HG03558 (cell line): ENCODE measurements at regions not wholly inside any gene's neighbourhood (a gene's known extent, or its start where the extent isn't known, plus 50 kb on each side); places are given as distances from the start of the nearest gene placed in this dataset.
"Not testable (repeated sequence)": the region's sequence is repeated elsewhere in the genome, so short reads cannot be mapped to it uniquely, and the experiment has no call there.

ENCODE experiments used
- ATAC-seq: cut with Tn5 transposase; IDR thresholded peaks from one replicate; pipeline ENCODE4 v1.9.1; 2021; ENCODE audit warnings: moderate number of reproducible peaks; ENCODE audit not compliant: unreplicated experiment; ENCODE audit errors: extremely low read depth

DNA sequence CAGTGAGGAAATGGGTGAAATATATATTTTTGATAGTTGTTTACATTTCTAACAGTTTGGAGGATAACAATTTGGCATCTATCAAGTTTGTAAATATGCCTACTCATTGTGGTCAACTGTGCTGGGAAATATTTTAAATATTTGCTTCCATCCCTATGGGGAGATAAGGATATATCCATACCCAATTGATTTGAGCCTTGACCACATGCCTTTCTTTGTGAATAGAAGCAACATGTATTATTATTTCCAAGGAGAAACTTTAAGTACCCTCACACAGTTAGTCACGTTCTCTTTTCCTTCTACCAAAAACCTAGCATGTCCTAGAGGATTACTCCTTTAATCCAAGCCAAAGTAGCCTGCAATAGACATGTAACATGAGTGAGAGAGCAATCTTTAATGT, 245.4 kb upstream of the CBLB start:
- ATAC-seq, result no peak

DNA sequence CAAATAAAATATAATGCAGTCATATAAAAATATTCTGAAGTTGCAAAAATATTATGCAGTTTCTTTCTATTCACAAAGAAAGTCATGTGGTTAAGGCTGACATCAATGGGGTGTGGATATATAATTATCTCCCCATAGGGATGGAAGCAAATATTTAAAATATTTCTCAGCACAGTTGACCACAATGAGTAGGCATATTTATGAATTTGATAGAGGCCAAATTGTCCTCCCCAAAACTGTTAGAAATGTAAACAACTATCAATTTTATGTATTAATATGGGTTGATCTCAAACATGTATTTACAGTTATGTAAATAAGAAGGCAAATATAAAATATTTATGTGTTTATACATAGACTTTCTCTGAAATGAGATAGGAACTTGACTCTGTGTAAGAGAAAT, 246.0 kb upstream of the CBLB start:
- no peak for ATAC-seq

- ATAC-seq, result no peak
Measured at GRCh38 chr3:106115557-106115956, 246.7 kb upstream of the CBLB start.

- ATAC-seq, result no peak
Measured at GRCh38 chr3:106116733-106117489, 248.1 kb upstream of the CBLB start.

- no peak for ATAC-seq
Measured at GRCh38 chr3:106117490-106117858, 248.7 kb upstream of the CBLB start.

DNA sequence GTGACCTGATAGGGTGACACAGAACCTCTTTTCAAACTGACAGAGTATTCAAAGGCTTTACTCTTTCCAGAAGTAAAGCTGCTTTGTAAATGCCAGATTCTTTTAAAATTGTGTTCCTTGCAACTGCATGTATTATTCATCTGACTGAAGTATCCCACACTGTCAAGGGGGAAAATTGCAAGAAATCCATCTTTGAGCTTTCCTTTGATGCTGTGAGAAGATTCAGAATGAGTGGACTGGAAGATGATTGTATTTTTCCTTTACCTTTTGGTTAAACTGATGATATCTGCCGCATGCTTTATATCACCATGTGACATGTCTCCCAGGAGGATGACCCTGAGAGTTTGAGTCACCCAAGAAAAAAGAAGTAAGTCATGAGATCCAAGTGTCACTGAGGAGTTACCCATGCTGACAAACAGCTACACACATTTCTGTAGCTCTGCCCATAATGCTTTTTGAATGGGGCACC, 250.8 kb upstream of the CBLB start:
- ATAC-seq, result no peak

- ATAC-seq, result no peak
Measured at GRCh38 chr3:106120356-106120755, 251.5 kb upstream of the CBLB start.

DNA sequence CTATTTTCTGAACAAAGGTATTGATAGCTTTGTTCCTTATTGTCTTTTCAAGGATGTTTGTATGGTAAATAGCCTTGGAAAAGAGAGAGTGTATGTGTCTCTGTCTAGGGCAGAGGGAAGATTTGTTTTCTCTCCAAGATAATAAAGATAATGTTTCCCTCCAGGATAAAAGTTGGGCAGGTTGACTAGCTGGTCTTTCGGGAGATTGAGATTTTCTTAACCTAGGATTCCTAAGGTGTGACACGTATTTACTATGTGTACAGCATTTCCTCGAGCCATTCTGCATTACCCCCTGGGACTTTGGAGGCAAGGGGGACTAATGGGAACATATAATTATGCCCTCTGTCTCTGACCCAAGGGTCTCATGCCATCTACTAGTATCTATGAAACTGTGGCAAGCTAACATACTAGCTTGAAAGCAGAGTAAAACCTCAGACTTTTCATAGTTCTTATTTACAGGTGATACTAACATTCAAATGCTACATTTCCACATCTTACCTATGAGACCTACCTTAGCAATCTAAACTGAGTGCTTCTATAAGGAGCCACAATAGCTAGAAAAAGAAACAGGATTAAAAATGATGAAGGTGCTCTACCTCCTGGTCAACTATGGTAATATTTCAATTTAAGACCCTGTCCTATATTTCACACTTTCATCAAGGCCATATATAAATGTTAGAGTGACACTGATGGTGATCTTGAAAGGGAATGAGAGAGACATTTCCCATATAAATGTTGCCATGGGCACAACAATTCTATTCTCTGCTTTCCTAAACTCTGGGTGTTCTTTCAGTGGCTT, 252.9 kb upstream of the CBLB start:
- ATAC-seq, result no peak

DNA sequence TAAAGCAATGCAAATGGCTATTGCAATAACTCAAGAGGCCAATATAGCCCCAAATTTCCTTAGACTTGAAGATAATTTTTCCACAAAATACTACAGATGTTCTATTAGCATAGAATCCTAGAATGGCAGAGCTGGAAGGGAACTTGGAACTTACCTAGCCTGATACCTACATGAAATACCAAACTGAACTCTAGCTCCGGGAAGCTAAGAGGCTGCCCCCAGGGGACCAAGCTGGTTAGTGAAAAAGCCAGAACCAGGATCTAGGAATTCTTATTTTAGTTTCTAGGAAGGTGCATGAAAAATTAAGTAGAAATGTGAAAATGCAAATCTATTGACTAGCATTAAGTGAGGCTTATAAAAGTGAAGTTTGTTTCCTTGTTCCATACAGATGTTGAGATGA, 256.0 kb upstream of the CBLB start:
- no peak for ATAC-seq

- ATAC-seq, result no peak
Measured at GRCh38 chr3:106125321-106125720, 256.5 kb upstream of the CBLB start.

GRCh38 chr3:106126067-106126845, 257.4 kb upstream of the CBLB start:
- ATAC-seq, result no peak

DNA sequence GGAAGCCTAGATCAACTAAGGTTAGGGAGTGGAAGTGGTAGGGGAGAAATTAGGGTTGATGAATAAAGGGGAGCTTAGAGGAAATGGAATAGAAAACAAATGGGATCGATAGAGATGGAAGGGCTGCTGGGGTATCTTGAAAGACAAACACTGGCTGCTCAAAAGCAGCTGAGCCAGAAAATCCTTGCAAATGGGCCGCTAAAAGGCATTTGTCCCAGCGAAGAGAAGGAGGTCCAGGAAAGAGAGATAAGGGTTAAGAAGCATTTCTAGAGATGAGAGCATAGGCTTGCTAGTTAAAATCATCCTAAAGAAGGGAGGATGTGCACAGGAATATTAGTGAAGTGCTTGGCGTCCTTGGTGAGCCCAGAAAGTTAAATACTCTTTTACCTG, 258.0 kb upstream of the CBLB start:
- no peak for ATAC-seq

- no peak for ATAC-seq
Measured at GRCh38 chr3:106129939-106130338, 261.1 kb upstream of the CBLB start.

DNA sequence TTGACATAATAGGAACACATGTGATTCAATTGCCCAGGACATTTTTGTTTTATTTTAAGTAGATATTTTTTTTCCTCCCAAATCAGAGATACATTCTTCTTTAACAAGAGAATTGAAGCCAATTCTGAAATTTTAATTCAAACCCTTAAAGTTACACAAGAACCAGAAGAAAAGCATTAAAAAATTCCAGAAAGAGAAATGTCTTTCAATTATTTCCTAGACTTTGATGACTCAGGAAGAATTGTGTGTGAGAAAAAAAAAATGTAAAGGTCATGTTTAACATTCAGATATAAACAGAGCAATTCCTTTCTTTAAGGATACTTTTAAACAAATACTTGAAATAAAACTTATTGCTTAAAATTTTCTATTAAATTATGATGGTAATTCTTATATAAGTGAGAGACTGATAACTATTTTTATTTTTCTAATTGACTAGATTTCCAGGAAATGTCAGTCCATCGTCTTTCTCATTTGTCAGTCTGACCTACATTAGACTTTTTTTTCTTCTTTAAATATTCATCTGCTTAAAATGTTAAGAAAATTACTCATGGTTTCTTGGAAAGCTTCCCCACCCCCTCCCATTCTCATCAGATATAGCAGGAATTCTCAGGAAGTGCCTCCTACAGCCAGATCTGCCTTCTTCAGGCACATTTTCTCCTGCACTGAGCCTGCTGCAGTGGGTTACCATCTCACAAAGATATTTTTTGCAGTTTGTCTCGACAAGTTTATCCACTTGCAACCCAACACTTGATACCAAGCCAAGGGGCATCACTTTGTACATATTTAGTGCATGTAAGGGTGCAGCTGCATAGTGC, 261.8 kb upstream of the CBLB start:
- ATAC-seq, result no peak

- ATAC-seq, result no peak
Measured at GRCh38 chr3:106135451-106136160, 266.8 kb upstream of the CBLB start.

GRCh38 chr3:106139826-106140225, 271.0 kb upstream of the CBLB start:
- ATAC-seq, result no peak

GRCh38 chr3:106140431-106140830, 271.6 kb upstream of the CBLB start:
- no peak for ATAC-seq

DNA sequence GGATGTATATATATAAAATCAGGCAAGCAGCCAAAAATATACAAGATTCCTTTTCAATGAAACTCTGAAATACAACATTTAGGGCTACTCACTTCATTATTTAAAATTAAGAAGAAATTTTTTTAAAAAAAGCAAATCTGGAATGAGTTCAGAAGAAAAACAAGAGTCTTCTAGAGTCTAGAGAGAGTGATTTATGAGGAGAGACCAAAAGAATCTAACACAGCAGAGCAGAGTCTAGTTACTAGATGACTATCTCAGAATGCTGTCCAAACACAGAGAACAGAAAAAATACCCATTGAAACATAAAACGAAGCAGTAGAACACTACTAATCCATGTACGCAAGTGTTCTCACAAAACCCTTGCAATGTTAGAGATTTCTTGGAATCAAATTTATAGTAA, 275.2 kb upstream of the CBLB start:
- no peak for ATAC-seq

DNA sequence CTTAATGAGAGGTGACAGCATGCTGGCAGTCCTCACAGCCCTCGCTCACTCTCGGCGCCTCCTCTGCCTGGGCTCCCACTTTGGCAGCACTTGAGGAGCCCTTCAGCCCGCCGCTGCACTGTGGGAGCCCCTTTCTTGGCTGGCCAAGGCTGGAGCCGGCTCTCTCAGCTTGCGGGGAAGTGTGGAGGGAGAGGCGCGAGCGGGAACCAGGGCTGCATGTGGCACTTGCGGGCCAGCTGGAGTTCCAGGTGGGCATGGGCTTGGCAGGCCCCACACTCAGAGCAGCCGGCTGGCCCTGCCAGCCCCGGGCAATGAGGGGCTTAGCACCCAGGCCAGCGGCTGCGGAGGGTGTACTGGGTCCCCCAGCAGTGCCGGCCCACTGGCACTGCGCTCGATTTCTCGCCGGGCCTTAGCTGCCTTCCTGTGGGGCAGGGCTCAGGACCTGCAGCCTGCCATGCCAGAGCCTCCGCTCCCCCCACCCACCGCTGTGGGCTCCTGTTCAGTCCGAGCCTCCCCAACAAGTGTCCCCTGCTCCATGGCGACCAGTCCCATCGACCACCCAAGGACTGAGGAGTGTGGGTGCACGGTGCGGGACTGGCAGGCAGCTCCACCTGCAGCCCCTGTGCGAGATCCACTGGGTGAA, 279.7 kb upstream of the CBLB start:
- not testable (repeated sequence) for ATAC-seq
